AG09319 (cell line): ENCODE measurements at regions not wholly inside any gene's neighbourhood (a gene's known extent, or its start where the extent isn't known, plus 50 kb on each side); places are given as distances from the start of the nearest gene placed in this dataset.

Experiments used
- DNase-seq: peaks from one replicate; pipeline ENCODE4 v3.0.0-alpha.2; 2010; ENCODE audit warnings: low read depth; ENCODE audit errors: extremely low read depth
- CTCF ChIP-seq: IDR thresholded peaks from 2 replicates; pipeline ENCODE4 v1.5.1; 2011; ENCODE audit warnings: low read depth, mild to moderate bottlenecking, inconsistent platforms, low read length, moderate library complexity

- no peak for DNase-seq
- TF ChIP-seq CTCF: no peak
Measured at GRCh38 chr2:188751816-188752215, 222.4 kb upstream of the COL3A1 start.

DNA sequence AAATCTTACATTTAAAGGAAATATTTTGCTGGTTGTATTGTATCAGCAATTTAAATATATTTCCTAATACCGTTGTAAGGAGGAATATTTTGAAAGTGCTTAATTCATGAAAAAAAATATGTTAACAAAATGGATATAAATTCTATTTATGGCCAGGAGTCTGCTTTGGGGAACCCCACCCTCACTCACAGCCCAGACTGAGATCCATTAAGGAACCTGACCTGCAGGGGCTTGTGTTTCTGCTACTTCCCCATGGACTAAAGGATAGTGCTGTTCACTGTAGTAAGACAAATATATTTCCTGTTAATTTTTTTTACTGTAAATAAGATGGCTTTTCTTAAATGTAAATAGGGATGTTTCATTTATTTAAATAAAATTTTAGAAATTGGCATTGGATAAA is 221.9 kb upstream of the COL3A1 start:
- no peak for DNase-seq
- no peak for TF ChIP-seq CTCF

GRCh38 chr2:188762151-188762550 is 212.0 kb upstream of the COL3A1 start:
- no peak for DNase-seq
- no peak for TF ChIP-seq CTCF

DNA sequence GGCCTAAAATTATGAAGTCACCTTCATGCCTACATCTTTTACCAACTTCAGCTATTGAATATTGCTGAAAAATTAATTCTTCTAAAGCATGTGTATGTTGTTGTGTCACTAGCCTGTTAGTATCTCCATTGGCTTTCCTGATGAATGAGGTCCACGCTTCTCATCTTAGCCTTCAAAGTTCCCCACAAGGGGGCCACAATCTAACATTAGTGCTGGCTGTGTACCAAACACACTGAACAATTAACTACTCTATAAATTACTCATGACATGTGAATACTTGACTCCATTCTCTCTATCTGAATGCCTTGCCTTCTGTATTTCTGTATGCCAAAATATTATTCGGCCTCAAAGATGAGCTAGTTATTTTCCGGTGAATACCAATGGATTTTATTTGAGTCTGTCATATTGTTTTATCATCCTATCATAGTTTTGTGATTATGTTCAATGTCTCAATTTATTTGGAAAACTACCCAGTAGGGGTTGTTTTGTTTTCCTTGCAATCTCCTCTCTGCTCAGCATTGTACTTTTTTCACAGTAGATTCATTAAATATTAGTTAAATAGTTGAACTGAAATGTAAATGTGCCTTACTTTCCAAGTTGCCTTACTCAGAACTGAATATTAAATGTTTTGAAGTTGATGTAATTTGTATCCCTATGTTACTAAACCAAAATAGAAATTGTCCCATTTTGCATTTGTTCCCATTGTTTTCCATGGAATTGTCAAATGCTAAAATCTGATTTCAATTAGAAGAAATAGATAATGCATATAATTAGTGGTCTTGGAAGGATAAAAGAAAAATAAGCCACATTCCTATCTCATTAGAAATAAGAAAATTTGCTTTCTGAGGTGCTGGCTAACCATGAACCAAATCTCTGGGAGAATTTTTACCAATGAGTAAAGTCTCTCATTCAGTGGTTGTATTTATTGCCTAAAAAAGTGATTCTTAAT is 208.4 kb upstream of the COL3A1 start:
- no peak for DNase-seq
- TF ChIP-seq CTCF: peak; percentile 26

GRCh38 chr2:188766471-188766856 is 207.7 kb upstream of the COL3A1 start:
- no peak for TF ChIP-seq CTCF
- DNase-seq: no peak

GRCh38 chr2:188767176-188767575 is 207.0 kb upstream of the COL3A1 start:
- DNase-seq: no peak
- no peak for TF ChIP-seq CTCF

DNA sequence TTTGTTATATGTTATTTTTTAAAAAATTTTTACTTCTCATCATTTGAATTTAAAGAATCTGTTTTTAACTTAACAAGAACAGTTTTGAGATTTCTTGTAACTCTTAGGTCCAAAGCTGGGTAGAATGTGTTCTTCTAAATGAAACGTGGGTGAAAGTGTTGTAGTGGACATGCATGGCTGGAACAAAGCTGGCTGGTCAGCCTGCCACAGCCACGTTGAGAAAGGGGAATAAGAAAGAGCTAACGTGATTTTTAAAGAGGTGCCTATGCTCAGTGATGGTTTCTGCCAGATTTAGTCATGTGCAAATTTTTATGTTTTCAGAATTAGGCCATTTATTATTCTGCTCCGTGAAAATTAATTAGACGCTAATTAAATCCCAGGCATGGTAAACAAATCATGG is 203.9 kb upstream of the COL3A1 start:
- TF ChIP-seq CTCF: no peak
- DNase-seq: no peak
